Panc1 (cell line): ENCODE measurements at regions not wholly inside any gene's neighbourhood (a gene's known extent, or its start where the extent isn't known, plus 50 kb on each side); places are given as distances from the start of the nearest gene placed in this dataset.

Source experiments
- ATAC-seq: fragments of 200-7000 bp; cut with Tn5 transposase; 2 replicates; pipeline ENCODE4 v1.9.1; 2020; ENCODE audit warnings: mild to moderate bottlenecking, moderate library complexity
- BruUV-seq: library from RNA; stranded (reverse); fragments of 400-500 nt; replicated peaks from 2 replicates; lab custom pipeline; 2021; lab: Mats Ljungman, UMichigan
- CTCF ChIA-PET: fragments of 300-600 bp; sonication (Branson Sonifier 250); formaldehyde crosslinking; loops from one replicate; lab custom pipeline; 2022; ENCODE audit warnings: antibody characterized with exemption; lab: Charles Lee
- POLR2A ChIA-PET: fragments of 300-600 bp; sonication (Branson Sonifier 250); formaldehyde crosslinking; loops from one replicate; lab custom pipeline; 2022; ENCODE audit warnings: antibody characterized with exemption; lab: Charles Lee
- DNase-seq: peaks from one replicate; pipeline ENCODE4 v3.0.0-alpha.2; 2010; ENCODE audit warnings: low read depth, low spot score
- H3K27ac ChIP-seq: 2 replicates; pipeline ENCODE4 v1.5.1; 2011; ENCODE audit warnings: mild to moderate bottlenecking, low read length, inconsistent platforms
- H3K27me3 ChIP-seq: fragments of 200-500 bp; sonication (Bioruptor generic); 2 replicates; pipeline ENCODE4 v1.6.0; 2014; ENCODE audit warnings: low read length, inconsistent platforms; ENCODE audit not compliant: control insufficient read depth, insufficient read depth
- H3K36me3 ChIP-seq: fragments of 200-500 bp; sonication (Bioruptor generic); 2 replicates; pipeline ENCODE4 v1.5.1; 2014; ENCODE audit warnings: inconsistent platforms, mild to moderate bottlenecking, low read length, moderate library complexity; ENCODE audit not compliant: control insufficient read depth, insufficient read depth
- H3K4me1 ChIP-seq: 2 replicates; pipeline ENCODE4 v1.5.1; 2011; ENCODE audit warnings: inconsistent platforms, mild to moderate bottlenecking, low read length, moderate library complexity; ENCODE audit not compliant: control insufficient read depth, insufficient read depth
- H3K4me3 ChIP-seq, 2 experiments: 2 replicates each; pipeline ENCODE4 v1.5.1; 2011 to 2012; ENCODE audit warnings: low read depth in 2 of 2, low read length in 2 of 2, mild to moderate bottlenecking in 2 of 2, inconsistent platforms in 1 of 2, moderate library complexity in 1 of 2
- H3K9me3 ChIP-seq: fragments of 200-500 bp; sonication (Bioruptor generic); 2 replicates; pipeline ENCODE4 v1.5.1; 2014; ENCODE audit warnings: low read depth, mild to moderate bottlenecking, inconsistent platforms, low read length, moderate library complexity; ENCODE audit not compliant: control insufficient read depth, insufficient read depth
- CTCF ChIP-seq: fragments of 450-650 bp; IDR thresholded peaks from 2 replicates; pipeline ENCODE4 v1.5.1; 2017; ENCODE audit warnings: mild to moderate bottlenecking
- POLR2AphosphoS5 ChIP-seq: IDR thresholded peaks from 2 replicates; pipeline ENCODE4 v1.6.1; 2012; ENCODE audit warnings: mild to moderate bottlenecking, low read depth, low read length, moderate library complexity
- REST ChIP-seq, 2 experiments: IDR thresholded peaks; 2 replicates each; pipeline ENCODE4 v1.6.1; 2011 to 2012; ENCODE audit warnings: low read depth in 2 of 2, control low read depth in 1 of 2, low read length in 1 of 2, mild to moderate bottlenecking in 1 of 2, moderate library complexity in 1 of 2; ENCODE audit not compliant: insufficient read depth in 1 of 2
- SIN3A ChIP-seq: IDR thresholded peaks from 2 replicates; pipeline ENCODE4 v1.6.1; 2012; ENCODE audit warnings: low read depth, mild to moderate bottlenecking, low read length, moderate library complexity, borderline replicate concordance; ENCODE audit not compliant: insufficient read depth
- TCF7L2 ChIP-seq: IDR thresholded peaks from 2 replicates; pipeline ENCODE4 v1.6.1; 2011; ENCODE audit warnings: mild to moderate bottlenecking, low read depth, low read length, inconsistent platforms
- in situ Hi-C: cut with HindIII; loops from 2 replicates; pipeline ENCODE4 v1.10.0; 2016; ENCODE audit warnings: low sequenced_read_pairs, low pct_unique_long_range_greater_than_20kb
- intact Hi-C: fragments of 100-400 bp; cut with micrococcal nuclease; formaldehyde crosslinking; loops from one replicate; pipeline ENCODE4 v1.10.0; 2022; ENCODE audit not compliant: unreplicated experiment

GRCh38 chr9:591292-591691 is 250.2 kb upstream of the DMRT1 start:
- no TSS peak for BruUV-seq
- in situ Hi-C loops: no loop called here
- no peaks in the 10 kb centered on the region for H3K27me3 ChIP-seq
- no peak overlapping the region for H3K4me3 ChIP-seq
- POLR2A ChIA-PET: no interaction called here
- H3K9me3 ChIP-seq: no peaks in the 10 kb centered on the region
- H3K4me1 ChIP-seq: peaks cover 8% of the 10 kb centered on the region
- intact Hi-C loops: no loop called here
- no peak overlapping the region for H3K27ac ChIP-seq
- ATAC-seq: peak; percentile 73
- TF ChIP-seq POLR2AphosphoS5 (no peak), CTCF (no peak), SIN3A (no peak), TCF7L2 (no peak), REST (IDR thresholded peaks at IDR 0.05; ENCODE audit: insufficient read depth in 1 of 2, low read depth in 2 of 2, low read length in 1 of 2) (no peak)
- no peak for DNase-seq
- CTCF ChIA-PET: no interaction called here
- H3K36me3 ChIP-seq: no peaks in the 10 kb centered on the region

GRCh38 chr9:592225-592624 is 249.3 kb upstream of the DMRT1 start:
- Histone ChIP-seq H3K27me3 (no peaks in the 10 kb centered on the region), H3K4me3 (0 out of 4 replicates have a peak overlapping the region, but pooled peaks of 1 of the 2 experiments have one; percentile 6), H3K36me3 (no peaks in the 10 kb centered on the region), H3K9me3 (no peaks in the 10 kb centered on the region), H3K4me1 (peaks cover 8% of the 10 kb centered on the region), H3K27ac (peak overlapping the region; percentile 65; the same call in 1 of the 2 replicates)
- ChIA-PET POLR2A (interaction anchor here (0.6 kb wide), 1 partner anchor 85 kb away, joined by 3 read pairs; no protein-coding TSS in a partner anchor), CTCF (no interaction called here)
- no TSS peak for BruUV-seq
- no peak for DNase-seq
- intact Hi-C loops: no loop called here
- in situ Hi-C loops: no loop called here
- peak; percentile 88 for ATAC-seq
- TF ChIP-seq REST (IDR thresholded peaks at IDR 0.05; ENCODE audit: insufficient read depth in 1 of 2, low read depth in 2 of 2, low read length in 1 of 2) (no peak), TCF7L2 (peak; percentile 72)
